GM19043 (cell line): ENCODE measurements at regions not wholly inside any gene's neighbourhood (a gene's known extent, or its start where the extent isn't known, plus 50 kb on each side); places are given as distances from the start of the nearest gene placed in this dataset.

Experiments used
- ATAC-seq: cut with Tn5 transposase; IDR thresholded peaks from one replicate; pipeline ENCODE4 v1.9.1; 2021; ENCODE audit warnings: low read depth; ENCODE audit not compliant: unreplicated experiment

DNA sequence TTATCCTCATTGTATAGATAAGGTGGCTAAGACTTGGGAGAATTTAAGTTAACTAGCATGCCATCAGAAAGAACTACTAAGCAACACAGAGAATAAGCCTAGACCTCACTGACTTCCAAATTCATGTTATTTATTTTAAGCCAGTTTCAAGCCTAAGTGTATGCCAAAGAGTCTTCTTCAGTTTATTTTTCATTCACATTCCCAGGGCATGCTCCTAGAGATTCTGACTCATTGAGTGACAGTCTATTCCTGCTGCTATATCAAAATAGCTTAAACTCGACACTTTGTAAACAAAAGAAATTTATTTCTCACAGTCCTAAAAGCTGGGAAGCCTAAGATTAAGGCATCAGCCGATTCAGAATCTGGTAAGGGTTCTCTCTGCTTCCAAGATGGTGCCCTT is 467.1 kb downstream of the MBD2 start:
- no peak for ATAC-seq

DNA sequence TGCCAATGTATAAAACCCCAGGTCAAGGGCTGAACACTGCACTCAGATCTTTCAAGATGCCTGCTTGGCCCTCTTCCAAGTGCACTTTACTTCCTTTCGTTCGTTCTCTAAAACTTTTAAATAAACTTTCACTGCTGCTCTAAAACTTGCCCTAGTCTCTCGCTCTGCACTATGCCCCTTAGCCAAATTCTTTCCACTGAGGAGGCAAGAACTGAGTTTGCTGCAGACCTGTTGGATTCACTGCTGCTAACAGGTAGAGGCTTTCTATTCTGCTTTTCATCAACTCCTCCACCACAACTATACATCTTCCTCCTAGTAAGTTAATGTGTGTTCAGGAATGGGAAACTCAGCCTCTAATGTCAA is 467.9 kb downstream of the MBD2 start:
- ATAC-seq, result no peak

DNA sequence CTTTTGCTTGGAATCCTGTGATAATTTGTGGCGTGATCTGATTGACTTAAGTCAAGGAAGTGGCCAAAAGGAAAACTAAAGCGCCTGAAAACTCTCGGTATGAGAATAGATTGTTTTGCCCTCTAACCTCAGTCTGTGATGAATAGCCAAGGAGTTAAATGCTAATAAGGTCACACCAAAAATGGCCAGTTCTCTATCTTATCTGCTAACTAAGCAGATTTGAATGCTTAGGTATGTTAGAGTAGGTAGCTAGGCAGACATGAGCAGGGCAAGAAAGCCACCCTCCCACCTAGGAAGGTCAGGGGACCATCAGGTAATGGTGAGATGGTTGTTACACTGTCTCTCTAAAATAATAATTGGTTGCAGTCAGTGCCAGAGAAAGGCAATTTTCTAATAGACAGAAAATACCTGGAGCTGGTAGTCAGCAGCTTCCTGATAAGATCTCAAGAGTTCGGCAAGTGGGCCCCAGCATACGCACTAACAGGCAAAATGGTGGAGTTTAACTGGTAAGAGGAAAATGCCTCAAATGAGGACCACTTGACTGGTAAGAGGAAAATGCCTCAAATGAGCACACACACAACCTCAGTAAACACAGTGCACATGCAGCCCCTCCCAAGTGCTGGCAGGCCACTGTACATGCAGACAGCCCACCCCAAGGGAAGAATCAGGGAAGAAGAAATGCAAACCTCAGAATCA is 468.4 kb downstream of the MBD2 start:
- no peak for ATAC-seq

DNA sequence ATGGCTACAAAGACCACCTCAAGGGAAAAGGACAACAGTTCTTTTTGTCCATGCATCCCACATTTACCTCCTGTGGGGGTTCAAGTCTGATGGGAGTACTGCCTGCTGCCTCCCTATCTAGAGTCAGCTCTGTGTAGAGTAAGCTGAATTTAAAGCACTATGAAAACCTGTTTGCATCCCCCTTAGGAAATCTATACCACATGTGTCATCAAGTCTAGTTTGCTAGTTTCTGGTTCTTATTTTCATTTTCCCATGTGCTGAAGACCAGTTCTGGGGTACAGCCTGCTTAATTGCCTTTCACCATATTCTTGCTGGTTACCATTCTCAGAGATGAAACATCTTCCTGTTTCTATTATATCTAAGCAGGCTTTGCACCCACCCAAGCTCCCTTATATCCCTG is 470.3 kb downstream of the MBD2 start:
- ATAC-seq, result no peak

DNA sequence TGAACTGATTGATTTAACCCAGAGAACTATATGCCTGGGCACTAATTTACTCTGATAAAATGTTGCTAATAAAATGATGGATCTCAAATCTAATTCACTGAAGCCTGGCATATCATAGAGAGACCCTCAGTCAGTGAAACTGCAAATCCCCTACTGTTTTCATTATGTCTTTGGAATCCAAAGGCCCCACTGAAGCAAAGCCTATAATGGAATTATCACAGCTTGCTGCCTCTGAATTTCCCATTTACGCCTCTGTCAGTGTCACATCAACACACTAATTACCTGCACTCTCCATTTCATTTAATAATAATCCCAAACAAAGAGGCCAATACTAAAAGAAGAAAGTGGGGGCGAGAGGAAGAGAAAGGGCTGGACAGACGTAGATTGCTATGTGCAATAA is 470.9 kb downstream of the MBD2 start:
- no peak for ATAC-seq

DNA sequence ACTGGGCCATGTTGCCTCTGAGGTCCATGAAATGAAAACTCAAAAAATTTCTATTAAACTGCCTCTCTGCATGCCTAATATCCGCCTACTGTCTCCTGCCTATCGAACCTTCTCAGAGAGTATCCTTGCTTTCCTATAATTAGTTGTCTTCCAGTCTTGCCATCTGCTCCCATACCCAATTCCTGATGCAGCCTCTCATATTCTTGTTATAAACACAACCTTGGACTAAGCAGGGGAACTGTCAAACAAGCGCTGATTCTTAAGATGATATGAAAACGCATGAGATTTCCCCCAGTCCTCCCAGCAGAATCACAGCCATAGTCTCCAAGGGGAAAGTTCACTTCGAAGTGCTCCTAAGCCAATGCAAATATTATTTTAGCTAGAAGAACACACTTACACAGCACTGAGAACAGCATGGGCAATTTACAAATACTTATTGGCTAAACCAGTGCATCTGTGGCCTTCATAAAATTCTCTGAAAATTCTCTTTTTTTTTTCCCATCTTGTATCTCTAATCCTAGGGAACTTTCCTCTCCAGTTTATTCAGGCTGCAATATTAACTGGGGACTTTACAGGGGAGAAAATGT is 471.6 kb downstream of the MBD2 start:
- no peak for ATAC-seq

DNA sequence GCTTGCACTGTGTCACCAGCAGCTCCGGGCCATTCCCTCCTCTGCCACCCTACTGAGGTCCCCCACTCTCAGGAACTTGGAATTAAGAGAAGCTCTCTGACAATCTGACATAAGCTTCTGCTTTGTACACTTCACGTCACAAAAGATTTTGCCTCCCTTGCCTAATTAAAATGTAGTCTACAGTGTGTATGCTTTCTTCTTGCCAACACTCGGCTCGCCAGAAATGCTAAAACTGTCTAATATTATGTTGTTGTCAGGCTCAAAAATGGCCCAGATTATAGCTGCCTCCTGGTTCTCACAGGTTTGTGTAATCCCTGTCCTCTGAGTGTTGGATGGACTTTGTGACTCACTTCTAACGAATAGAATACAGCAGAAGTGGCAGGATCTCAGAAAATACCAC is 474.7 kb downstream of the MBD2 start:
- no peak for ATAC-seq

DNA sequence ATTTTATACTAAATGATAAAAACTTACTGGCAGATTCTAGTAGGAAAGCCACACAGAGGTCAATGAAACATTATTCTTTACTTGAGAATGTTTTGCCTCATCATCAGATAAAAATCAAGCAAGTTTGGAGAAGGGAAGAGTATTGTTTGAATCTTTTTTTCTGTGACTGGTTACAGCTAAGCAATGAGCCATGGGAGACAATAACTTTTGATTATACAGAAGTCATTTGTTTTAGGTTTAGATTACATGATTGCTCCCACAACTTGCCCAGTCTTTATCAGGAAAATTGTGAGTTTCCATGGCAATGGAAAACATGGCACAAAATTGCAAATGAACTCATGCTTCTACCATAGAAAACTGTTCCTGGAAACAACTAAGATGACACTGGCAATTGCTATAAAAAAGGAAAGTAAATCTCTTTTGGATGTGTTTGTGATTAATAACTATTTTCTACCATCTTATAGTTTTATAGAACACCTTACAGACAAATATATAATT is 476.8 kb downstream of the MBD2 start:
- no peak for ATAC-seq

DNA sequence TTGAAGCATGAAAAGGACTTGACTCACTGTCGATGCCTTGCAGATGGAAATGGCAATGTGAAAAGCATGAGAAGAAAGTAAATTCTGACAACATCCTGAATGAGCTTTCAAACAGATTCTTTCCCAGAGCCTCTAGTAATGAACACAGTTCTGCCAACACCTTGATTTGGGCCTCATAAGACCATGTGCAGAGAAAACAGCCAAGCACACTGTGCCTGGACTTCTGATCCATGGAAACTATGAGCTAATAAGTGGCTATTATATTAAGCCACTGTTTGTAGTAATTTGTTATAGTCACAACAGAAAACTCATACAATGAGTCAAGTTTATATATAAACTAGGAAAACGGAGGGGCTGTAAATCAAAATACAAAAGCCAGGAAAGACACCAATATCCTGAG is 477.3 kb downstream of the MBD2 start:
- ATAC-seq, result no peak

DNA sequence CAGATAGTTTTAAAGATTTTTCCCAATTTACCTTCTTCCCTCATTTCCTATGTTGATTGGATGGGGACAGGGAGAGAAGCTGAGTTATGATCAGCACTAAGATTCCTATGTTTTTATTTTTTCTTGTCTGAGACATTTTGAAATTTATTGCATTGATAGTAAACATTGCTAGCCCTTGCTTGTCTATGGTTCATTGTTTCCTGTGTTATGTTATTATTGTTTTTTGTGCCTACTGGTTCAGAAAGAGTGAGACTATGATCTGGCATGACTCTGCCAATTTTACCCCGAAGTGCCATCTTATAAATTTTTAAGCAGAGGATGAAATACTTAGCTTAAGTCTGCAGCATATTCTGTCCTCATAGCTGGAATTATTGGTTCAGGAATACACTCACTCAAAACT is 478.5 kb downstream of the MBD2 start:
- no peak for ATAC-seq

DNA sequence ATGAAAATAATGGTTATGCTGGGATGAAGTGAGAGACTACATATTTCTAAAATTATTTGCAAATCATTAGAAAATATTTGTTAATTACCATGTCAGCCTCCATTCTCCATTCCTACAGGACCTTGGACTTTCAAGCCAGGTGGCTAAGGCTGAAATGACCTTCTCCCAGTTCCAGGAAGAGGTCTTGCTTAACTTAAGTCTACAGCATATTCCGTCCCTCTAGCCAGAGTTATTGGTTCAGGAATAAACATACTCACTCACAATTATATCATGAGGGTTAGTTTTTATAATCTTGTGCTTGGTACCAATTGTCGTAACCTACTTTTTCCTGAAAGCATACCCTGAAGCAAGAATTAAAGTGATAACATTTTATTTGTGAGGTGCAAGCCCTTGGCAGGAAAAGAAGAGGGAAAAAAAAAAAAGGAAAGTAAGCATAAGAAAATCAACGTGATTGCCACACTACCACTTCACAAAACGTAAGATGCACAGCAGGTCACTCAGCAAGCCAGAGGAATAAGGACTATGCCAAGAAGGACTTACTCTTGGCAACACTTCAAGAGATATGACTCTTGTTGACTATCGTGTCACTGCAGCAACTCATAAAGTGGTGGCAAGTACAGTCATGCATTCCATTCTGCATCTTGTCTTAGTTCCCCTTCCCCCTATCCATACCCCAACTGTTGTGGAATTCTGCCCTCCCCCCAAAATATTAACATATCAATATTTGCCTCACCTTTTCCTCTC is 479.1 kb downstream of the MBD2 start:
- ATAC-seq, result no peak

DNA sequence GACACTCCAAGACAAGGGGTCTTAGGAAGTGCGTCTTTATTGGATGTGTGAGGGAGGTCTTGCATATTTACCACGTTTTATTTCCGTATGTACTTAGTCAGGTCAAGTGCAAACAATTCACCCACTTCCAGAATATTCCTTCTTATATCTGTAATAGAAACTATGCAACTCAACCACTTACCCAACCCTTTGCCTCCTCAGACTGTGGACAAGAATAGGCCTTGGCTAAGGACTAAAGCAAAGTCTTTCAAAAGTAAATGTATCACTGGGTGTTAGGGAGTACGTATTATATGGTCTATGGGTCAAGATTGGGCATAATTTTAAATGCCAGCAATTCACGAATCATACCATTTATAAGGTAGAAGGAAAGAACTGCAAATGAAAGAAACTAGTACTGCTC is 484.8 kb downstream of the MBD2 start:
- no peak for ATAC-seq

DNA sequence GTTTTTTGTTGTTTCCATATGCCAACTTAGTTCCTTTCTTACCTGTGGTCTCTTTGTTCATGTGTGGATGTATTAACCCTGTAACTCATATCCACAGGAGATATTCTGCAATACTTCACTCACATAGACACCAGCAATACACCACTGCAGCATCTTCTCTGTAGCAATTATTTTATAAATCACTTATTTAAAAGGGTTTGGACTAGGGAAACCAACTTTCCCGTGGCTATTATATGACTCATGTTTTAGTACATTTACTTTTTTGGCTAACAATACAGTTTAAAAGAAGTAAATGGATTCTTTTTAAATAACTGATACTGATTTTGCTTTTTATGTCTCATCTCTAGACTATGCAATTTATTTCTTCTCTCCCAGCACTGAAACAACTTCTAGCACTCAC is 488.9 kb downstream of the MBD2 start:
- ATAC-seq, result no peak

DNA sequence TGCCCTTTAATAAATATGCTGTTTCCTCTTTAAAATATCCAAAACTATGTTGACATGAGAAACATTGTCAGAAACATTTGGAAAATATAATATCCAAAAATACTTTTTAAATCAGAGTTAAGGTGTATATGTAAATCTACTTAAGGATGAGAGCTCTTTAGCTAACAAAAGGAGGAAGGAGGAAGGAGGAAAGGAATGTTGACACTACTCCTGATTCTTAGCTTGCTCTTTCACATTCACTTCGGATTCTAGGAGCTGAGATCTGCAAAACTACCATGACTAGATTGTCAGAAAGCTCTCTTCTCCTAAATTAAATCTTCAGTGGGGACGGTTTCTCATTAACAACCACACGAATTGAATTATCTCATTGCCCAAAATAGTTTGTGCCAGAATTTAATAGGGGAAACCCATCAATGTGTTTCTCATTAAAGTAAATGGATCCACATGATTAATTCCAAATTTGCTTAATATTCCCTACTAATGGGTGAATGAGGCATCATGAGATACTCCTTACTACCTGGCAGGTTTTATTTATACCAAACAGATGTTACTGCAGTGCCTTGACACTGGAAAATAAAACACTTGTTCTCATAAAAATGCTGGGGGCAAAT is 509.1 kb downstream of the MBD2 start:
- no peak for ATAC-seq

DNA sequence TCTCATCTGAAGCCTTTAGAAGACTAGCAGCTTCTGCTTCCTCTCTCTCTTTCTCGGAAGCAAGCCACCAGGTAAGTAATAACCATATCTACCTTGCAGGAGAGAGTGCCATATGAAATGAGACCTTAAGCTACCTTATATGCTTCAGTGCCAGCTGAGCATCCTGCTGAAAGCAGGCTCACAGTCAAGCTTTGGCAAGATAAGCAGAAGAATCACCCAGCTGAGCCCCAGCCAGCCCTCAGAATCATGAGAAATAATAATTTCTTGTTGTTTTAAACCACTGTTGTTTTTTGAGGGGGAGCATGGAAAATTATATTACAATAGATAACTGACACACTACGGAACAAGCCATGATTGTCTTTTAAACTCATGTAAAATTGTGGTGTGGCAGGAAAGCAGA is 514.4 kb downstream of the MBD2 start:
- ATAC-seq, result no peak

DNA sequence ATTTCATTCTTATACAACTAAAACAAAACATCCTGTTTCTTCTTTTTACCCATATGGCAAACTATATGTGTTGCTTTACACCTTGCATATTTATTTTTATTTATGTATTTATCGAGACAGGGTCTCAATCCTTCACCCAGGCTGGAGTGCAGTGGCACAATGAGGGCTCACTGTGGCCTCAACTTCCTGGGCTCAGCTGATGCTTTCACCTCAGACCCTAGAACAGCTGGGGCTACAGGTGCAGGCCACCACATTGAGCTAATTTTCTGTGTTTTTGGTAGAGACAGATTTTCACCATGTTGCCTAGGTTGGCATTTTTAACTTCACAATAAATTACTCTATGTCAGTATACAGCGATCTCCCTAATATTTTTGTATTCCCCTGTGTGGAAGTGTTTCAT is 522.0 kb downstream of the MBD2 start:
- ATAC-seq, result no peak

DNA sequence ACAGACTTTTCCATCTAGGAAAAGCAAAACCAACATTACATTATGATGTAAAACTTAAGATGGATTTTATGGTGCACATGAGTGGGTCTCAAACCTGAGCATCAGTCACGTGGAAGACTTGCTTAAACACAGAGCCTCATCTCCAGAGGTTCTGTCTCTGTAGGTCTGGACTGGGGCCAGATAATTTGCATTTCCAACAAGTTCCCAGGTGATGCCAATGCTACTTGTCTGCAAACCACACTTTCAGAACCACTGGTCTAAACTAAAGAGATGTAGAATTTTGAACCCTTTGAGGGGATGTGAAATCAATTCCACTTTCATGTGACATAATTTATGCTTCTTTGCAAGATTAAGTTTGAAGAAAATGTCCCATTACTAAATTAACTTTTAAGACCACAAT is 522.8 kb downstream of the MBD2 start:
- ATAC-seq, result no peak

DNA sequence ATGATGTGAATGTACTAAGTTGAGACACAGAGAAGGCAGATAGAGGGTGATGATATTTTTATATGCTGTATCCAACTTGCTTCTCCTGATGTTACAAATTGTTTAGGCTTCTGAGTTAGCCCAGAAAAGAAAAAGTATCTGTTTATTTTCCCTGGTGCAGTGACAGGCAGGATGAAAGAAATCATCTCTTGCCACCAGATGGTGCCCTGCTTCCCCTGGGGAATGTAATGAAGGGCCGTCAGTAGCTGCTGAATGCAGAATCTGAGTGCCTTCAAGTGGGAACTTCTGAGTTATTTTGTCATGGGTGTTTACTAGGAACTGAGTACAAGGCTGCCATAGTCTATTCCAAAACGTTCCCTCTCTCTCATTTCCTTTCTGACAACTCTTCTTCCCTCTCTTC is 525.6 kb downstream of the MBD2 start:
- ATAC-seq, result no peak

DNA sequence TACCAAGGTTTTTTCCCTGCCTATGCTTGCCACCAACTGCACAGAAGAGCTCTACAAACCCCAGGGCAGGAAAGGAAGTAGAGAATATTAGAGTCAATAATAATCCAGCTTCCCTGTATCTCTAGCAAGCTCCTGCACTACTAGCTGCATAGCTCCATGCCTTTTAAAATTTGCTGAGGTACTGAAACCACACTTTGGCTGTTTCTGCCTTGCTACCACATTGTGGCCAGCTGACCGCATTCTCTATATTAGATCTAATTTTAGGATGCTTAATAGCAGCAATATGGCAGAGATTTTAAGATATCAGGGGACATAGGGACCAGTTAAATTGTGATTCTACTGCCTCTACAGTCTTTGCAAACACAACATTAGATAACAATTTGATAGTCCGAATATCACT is 534.6 kb downstream of the MBD2 start:
- no peak for ATAC-seq

DNA sequence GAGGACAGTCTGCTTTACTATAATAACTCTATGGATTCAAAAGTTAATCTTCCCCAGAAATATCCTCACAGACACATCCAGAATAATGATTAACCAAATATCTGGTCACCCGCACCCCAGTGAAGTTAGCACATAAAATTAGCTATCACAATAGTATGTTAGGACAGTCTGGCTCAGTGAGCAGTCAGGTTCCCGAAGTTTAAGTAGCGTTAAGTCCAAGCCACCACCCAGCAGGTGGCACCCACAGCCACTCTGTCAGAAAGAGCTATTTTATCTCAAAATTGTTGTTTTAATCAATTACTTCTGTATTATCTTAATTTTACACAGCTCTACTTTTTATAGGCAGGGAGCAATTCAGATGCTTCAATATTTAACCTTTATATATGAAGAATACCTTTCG is 537.5 kb downstream of the MBD2 start:
- ATAC-seq, result no peak

DNA sequence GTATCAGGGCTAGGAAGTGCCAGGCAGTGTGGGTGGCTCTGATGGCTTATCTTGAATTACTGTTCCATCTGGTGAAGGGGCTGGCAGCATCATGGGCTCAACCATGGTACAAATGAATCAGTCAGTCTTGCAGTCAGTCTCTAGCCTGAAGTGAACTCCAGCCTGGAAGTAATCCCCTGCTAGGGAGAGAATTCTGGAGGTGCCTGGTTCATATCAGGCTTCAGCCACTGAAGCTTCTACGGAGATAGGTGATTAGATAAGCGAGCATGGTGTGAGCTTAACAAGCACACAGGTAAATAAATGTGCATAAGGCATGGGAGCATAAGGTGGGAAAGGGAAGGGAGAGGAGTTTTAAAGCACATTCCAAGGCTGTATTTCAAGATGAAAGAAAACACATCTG is 541.7 kb downstream of the MBD2 start:
- no peak for ATAC-seq

DNA sequence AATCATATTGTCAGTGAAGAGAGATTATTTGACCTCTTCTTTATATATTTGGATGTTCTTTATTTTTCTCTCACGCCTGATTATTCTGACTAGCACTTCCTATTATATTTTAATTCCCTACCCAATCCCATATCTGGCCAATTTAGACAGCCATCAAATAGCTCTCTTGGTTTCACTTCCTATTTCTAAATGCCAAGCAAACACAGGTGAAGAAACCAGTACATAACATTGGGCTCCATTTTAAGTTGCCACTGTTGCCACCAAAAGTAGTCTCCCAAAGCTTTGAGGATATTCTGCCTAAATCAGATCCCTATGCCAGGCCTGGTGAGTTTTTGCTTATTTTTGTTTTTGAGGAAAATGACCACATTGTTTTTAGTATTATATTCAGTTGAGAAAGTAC is 547.0 kb downstream of the MBD2 start:
- ATAC-seq, result no peak
